DOHH2 (cell line): ENCODE measurements at regions not wholly inside any gene's neighbourhood (a gene's known extent, or its start where the extent isn't known, plus 50 kb on each side); places are given as distances from the start of the nearest gene placed in this dataset.

ENCODE experiments used
- H3F3A ChIP-seq: fragments of 200-600 bp; sonication (generic), shearing (Covaris generic); 2 replicates; pipeline ENCODE4 v1.6.0; 2016; ENCODE audit warnings: antibody characterized with exemption, mild to moderate bottlenecking; ENCODE audit not compliant: control insufficient read depth, insufficient read depth
- H3K27ac ChIP-seq: fragments of 200-600 bp; sonication (generic); 2 replicates; pipeline ENCODE4 v1.5.1; 2014; ENCODE audit warnings: low read depth, mild to moderate bottlenecking, low read length, moderate library complexity
- H3K27me3 ChIP-seq: fragments of 200-600 bp; sonication (generic); 2 replicates; pipeline ENCODE4 v1.6.1; 2014; ENCODE audit warnings: mild to moderate bottlenecking, low read length, mixed read lengths; ENCODE audit not compliant: control insufficient read depth
- H3K36me3 ChIP-seq: fragments of 200-600 bp; sonication (generic); 2 replicates; pipeline ENCODE4 v1.6.1; 2014; ENCODE audit warnings: mild to moderate bottlenecking, low read length, moderate library complexity, mixed read lengths; ENCODE audit not compliant: control insufficient read depth
- H3K4me1 ChIP-seq: fragments of 200-600 bp; sonication (generic); 2 replicates; pipeline ENCODE4 v1.6.1; 2014; ENCODE audit warnings: mild to moderate bottlenecking, low read length, mixed read lengths; ENCODE audit not compliant: control insufficient read depth
- H3K4me2 ChIP-seq: fragments of 200-600 bp; sonication (generic); 2 replicates; pipeline ENCODE4 v1.6.0; 2014; ENCODE audit warnings: mild to moderate bottlenecking, low read length, moderate library complexity
- H3K4me3 ChIP-seq: fragments of 200-600 bp; sonication (generic); 2 replicates; pipeline ENCODE4 v1.5.1; 2014; ENCODE audit warnings: mild to moderate bottlenecking, low read length, mixed read lengths
- H3K79me2 ChIP-seq: fragments of 200-600 bp; sonication (generic); 2 replicates; pipeline ENCODE4 v1.6.1; 2014; ENCODE audit warnings: mild to moderate bottlenecking, low read length, mixed read lengths; ENCODE audit not compliant: control insufficient read depth
- H3K9me2 ChIP-seq: fragments of 200-600 bp; sonication (generic); replicated peaks from 2 replicates; pipeline ENCODE4 v1.6.1; 2014; ENCODE audit warnings: mild to moderate bottlenecking, low read length, mixed read lengths; ENCODE audit not compliant: control insufficient read depth
- H3K9me3 ChIP-seq: fragments of 200-600 bp; sonication (generic); 2 replicates; pipeline ENCODE4 v1.6.1; 2014; ENCODE audit warnings: antibody characterized with exemption, low read length, mixed read lengths; ENCODE audit not compliant: control insufficient read depth, insufficient read depth
- H4K20me1 ChIP-seq: fragments of 200-600 bp; sonication (generic); 2 replicates; pipeline ENCODE4 v1.6.0; 2014; ENCODE audit warnings: low read depth, mild to moderate bottlenecking, antibody characterized with exemption, low read length, moderate library complexity; ENCODE audit not compliant: control insufficient read depth, insufficient read depth
- EZH2phosphoT487 ChIP-seq: fragments of 200-600 bp; sonication (generic); IDR thresholded peaks from 2 replicates; pipeline ENCODE4 v1.6.1; 2017; ENCODE audit warnings: borderline replicate concordance, mild to moderate bottlenecking, antibody characterized with exemption, low read length, moderate library complexity, mixed read lengths
- TF ChIP-seq, protein P1 (sequence below): fragments of 200-600 bp; sonication (generic); IDR thresholded peaks from one replicate; pipeline ENCODE4 v1.5.1; 2014; ENCODE audit warnings: antibody characterized with exemption, mild to moderate bottlenecking, low read depth, low read length; ENCODE audit not compliant: poor library complexity, severe bottlenecking

DNA sequence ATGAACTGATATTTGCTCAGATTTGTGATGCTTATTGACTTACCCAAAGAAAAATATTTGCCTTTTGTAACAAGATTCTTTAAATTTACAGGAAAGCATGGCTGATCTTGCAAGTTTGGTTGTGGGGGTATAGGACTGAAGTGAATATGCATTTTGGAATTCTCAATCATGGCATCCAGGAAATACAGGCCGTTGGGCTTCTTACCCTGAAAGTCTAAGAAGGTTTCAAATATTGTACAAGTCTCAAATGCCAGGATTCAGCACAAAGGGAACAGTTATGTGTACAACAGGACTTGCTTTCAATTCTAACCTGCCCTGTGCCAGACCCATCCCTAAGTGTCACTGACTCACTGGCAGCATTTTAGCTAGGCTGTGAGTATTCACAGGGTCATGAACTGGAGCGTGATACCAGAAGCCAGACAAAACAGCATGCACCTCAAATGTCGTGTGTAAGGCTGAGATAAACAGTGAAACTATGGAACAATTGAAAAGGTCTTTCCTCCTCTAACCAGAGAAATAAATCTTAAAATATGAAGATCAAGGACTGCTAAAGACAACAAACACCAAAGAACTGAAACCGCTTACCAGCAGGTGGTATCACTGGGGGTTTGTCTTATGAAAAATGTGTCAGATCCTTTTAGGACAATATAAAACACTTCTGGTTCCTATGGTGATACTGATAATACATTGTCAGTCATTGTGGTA is 168.6 kb upstream of the RGMB start:
- Histone ChIP-seq H4K20me1 (no peaks in the 10 kb centered on the region), H3K27me3 (no peaks in the 10 kb centered on the region), H3K27ac (no peak overlapping the region), H3K9me2 (no peaks in the 10 kb centered on the region), H3K4me3 (no peak overlapping the region), H3K9me3 (no peaks in the 10 kb centered on the region), H3K4me2 (no peak overlapping the region), H3K79me2 (no peaks in the 10 kb centered on the region), H3K4me1 (no peaks in the 10 kb centered on the region), H3F3A (no peaks in the 10 kb centered on the region), H3K36me3 (no peaks in the 10 kb centered on the region)
- TF ChIP-seq EZH2phosphoT487: no peak
- TF ChIP-seq, protein P1, sequence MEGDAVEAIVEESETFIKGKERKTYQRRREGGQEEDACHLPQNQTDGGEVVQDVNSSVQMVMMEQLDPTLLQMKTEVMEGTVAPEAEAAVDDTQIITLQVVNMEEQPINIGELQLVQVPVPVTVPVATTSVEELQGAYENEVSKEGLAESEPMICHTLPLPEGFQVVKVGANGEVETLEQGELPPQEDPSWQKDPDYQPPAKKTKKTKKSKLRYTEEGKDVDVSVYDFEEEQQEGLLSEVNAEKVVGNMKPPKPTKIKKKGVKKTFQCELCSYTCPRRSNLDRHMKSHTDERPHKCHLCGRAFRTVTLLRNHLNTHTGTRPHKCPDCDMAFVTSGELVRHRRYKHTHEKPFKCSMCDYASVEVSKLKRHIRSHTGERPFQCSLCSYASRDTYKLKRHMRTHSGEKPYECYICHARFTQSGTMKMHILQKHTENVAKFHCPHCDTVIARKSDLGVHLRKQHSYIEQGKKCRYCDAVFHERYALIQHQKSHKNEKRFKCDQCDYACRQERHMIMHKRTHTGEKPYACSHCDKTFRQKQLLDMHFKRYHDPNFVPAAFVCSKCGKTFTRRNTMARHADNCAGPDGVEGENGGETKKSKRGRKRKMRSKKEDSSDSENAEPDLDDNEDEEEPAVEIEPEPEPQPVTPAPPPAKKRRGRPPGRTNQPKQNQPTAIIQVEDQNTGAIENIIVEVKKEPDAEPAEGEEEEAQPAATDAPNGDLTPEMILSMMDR: no peak

DNA sequence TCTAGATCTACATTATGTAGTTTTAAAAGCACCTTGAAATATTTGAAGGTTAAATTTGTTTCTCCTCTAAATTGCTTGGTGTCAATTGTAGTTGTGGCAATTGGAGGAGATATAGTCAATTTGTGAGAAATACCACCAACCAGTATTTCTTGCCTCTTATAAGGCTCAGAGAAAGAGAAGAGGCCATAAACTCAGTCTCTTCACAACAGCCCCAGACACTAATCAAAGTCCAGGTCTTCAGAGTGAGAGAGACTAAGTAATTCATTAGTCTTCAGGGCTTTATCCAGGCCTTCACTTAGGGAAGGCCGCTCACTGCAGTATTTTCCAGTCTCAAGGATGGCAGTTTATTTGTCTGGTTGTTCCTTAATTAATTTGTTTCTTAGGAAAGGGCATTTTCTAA is 168.0 kb upstream of the RGMB start:
- no peaks in the 10 kb centered on the region for H3K9me2 ChIP-seq
- H3F3A ChIP-seq: no peaks in the 10 kb centered on the region
- H3K9me3 ChIP-seq: no peaks in the 10 kb centered on the region
- H3K4me1 ChIP-seq: no peaks in the 10 kb centered on the region
- H3K4me2 ChIP-seq: no peak overlapping the region
- H4K20me1 ChIP-seq: no peaks in the 10 kb centered on the region
- no peaks in the 10 kb centered on the region for H3K79me2 ChIP-seq
- H3K27ac ChIP-seq: no peak overlapping the region
- TF ChIP-seq, protein P1: no peak
- TF ChIP-seq EZH2phosphoT487: no peak
- no peak overlapping the region for H3K4me3 ChIP-seq
- H3K36me3 ChIP-seq: no peaks in the 10 kb centered on the region
- no peaks in the 10 kb centered on the region for H3K27me3 ChIP-seq

DNA sequence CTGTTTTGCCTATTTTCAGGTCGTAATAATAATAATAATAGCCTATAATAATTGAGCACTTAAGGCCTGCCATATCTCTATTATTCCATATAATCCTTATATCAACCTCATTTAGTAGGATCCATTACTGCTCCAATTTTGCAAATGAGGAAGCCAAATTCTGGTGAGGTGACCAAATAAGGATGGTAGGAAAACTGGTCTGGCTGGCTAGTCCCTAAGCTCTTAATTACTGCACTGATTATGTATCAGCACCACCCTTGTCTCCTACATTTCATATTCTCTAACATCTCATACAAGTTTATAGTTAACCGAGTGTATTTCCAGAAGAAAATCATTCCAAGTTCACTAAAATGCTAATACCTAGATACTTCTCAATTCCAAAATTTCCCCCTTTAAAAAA is 166.5 kb upstream of the RGMB start:
- H3K9me2 ChIP-seq: no peaks in the 10 kb centered on the region
- no peaks in the 10 kb centered on the region for H3K79me2 ChIP-seq
- no peaks in the 10 kb centered on the region for H3K4me1 ChIP-seq
- H3F3A ChIP-seq: no peaks in the 10 kb centered on the region
- no peaks in the 10 kb centered on the region for H3K36me3 ChIP-seq
- H3K27me3 ChIP-seq: no peaks in the 10 kb centered on the region
- H3K27ac ChIP-seq: no peak overlapping the region
- H3K4me2 ChIP-seq: no peak overlapping the region
- no peaks in the 10 kb centered on the region for H4K20me1 ChIP-seq
- TF ChIP-seq, protein P1: no peak
- TF ChIP-seq EZH2phosphoT487: no peak
- H3K9me3 ChIP-seq: no peaks in the 10 kb centered on the region
- no peak overlapping the region for H3K4me3 ChIP-seq
